Epithelial cell of proximal tubule (primary cell): ENCODE measurements at regions not wholly inside any gene's neighbourhood (a gene's known extent, or its start where the extent isn't known, plus 50 kb on each side); places are given as distances from the start of the nearest gene placed in this dataset.
"Not testable (repeated sequence)": the region's sequence is repeated elsewhere in the genome, so short reads cannot be mapped to it uniquely, and the experiment has no call there.

ENCODE experiments used
- DNase-seq: peaks from one replicate; pipeline ENCODE4 v3.0.0-alpha.2; 2011; ENCODE audit warnings: low read depth
- H3K4me3 ChIP-seq: 2 replicates; pipeline ENCODE4 v1.5.1; 2011; ENCODE audit warnings: low read depth, mild to moderate bottlenecking, low read length
- CTCF ChIP-seq: conservative IDR thresholded peaks from 2 replicates; pipeline ENCODE4 v1.5.1; 2012; ENCODE audit warnings: low read depth, mild to moderate bottlenecking, low read length

DNA sequence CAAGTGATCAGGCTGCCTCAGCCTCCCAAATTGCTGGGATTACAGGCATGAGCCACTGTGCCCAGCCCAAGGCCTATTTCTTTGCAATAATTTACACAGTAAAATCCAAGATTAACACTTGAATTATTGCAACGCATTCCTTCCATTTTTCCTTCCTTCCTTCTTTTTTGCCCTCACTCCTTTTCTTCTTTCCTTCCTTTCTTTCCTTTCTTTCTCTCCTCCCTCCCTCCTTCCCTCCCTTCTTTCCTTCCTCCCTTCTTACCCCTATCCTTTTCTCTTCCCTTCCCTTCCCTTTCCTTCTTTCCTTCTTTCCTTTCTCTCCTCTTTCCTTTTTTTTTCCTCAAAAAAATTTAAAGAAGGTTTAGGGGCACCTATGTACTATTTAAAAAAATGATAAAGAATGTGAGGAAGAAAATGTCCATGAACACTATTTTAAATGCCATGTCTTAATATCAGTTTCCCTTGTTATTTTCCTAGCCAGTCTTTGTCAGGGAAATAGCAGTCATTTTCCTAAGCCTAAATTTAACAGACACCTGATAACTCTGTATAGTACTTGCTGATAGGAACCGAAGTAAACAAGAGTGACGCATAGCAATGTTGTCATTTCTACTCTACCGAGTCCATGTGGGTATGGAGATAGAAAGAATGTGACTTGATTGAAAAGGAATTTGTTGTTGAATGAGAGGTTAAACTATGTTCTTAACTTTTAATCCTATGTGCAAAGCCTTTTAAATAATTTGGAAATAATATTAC, 79.8 kb upstream of the HMCN1 start:
- peak; percentile 71 for DNase-seq
- H3K4me3 ChIP-seq = no peak overlapping the region
- TF ChIP-seq CTCF = no peak

GRCh38 chr1:185653615-185654014, 80.6 kb upstream of the HMCN1 start:
- H3K4me3 ChIP-seq = no peak overlapping the region
- TF ChIP-seq CTCF = no peak
- DNase-seq = no peak

DNA sequence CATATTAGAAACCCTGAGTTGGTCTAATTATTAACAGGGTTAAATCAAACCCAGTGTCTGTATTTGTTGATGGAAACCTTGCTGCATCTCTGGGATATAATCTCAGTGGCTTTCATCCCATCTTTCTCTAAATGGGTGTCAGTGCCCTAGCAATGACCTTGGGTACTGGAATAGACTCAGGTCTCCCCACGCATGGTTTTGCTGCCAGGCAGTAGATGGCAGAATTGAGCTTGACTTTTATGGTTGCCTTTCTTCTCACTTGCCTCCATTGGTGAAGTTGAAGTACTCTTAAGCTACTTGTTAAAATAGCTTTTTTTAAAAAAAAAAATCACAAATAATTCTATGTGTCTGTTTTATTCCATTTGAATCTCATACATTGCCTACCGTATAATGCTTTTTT, 81.8 kb upstream of the HMCN1 start:
- peak; percentile 25 for TF ChIP-seq CTCF
- no peak overlapping the region for H3K4me3 ChIP-seq
- no peak for DNase-seq

DNA sequence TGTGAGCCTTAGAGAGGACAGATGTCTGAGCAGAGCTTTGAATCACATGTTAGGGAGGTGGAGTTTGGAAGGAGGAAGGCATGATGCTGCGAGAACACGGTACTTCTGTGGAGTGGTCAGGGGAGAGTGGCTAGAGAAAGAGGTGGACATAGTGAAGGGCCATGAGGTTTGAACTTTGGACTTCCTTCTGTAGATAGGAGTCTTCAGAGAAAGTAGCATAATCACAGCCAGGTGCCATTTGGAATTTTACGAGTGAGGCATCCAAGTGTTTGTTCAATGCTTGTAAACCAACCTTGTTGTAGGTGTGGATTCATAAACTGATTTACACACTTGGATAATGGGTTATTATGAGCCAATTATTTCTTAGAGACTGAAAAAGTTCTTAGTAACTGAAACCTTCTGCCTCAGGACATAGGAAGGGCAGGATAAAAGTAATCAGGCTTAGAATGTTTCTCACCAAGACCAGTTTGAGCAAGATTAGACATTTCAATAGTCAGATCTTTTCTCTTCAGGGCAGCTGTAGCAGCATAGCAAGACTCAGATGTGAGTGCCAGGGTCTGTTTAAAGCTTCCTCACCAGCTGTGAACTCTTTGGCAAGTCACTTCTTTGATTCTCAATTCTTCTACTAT, 83.5 kb upstream of the HMCN1 start:
- DNase-seq = no peak
- no peak overlapping the region for H3K4me3 ChIP-seq
- TF ChIP-seq CTCF = no peak

GRCh38 chr1:185648858-185649589, 85.2 kb upstream of the HMCN1 start:
- TF ChIP-seq CTCF = no peak

DNA sequence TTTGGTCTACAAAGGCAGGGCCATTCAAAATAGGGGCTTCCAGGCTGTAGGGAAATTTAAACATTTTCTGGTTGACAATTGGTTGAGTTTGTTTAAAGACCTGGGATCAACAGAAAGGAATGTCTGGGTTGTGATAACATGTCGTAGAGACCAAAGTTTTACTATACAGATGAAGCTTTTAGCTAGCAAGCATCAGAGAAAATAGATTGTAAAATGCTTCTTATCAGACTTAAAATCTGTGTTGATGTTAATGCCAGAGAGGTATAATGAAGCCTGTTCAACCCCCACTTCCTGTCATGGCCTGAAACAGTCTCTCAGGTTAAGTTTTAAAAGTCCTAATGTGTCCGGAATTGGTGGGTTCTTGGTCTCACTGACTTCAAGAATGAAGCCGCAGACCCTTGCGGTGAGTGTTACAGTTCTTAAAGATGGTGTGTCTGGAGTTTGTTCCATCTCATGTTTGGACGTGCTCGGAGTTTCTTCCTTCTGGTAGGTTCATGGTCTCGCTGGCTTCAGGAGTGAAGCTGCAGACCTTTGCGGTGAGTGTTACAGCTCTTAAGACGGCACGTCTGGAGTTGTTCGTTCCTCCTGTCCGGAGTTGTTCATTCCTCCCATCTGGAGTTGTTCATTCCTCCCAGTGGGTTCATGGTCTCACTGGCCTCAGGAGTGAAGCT, 86.5 kb upstream of the HMCN1 start:
- not testable (repeated sequence) for H3K4me3 ChIP-seq, DNase-seq

More at GRCh38 chr1:185648858-185649589, 85.2 kb upstream of the HMCN1 start:
- no peak for DNase-seq
- H3K4me3 ChIP-seq = no peak overlapping the region

DNA sequence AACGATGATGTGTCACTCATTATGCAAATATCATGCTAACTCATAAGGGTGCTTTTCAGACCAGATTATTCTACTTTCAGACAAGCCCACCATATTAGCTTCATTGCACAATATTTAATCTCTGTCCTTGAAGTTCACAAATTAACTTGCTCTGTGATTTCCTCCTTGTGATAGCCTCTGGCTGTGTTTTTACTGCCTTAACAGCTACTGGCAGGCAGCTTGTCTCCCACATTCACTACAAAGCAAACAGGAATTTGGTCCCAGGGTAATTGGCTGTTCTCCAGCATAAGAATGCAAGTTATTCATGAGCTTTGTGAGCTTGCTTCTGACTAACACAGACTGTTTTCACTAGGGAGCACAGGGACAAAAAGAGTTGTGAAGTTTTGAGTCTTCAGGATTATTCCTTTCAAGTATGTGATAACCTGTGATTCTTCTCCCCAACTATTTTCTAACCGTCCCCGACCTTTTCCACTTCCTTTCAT, 87.9 kb upstream of the HMCN1 start:
- peak overlapping the region; percentile 15 for H3K4me3 ChIP-seq
- TF ChIP-seq CTCF = no peak
- DNase-seq = peak; percentile 100
